ENCODE measurements at regions not wholly inside any gene's neighbourhood (a gene's known extent, or its start where the extent isn't known, plus 50 kb on each side); places are given as distances from the start of the nearest gene placed in this dataset.

GRCh38 chr2:208657468-208657867 is 250.9 kb downstream of the PTH2R start:
- POLR2A ChIA-PET (ENCODE audit: unreplicated experiment): no interaction called here
- no peaks in the 10 kb centered on the region for H3K27me3 ChIP-seq (ENCODE audit: insufficient read depth, low read depth)
- no peaks in the 10 kb centered on the region for H3K9me3 ChIP-seq (ENCODE audit: insufficient read depth, low read depth)
- no peak overlapping the region for H3K27ac ChIP-seq
- H3K9me2 ChIP-seq (ENCODE audit: insufficient read depth): no peaks in the 10 kb centered on the region; the same call in 1 of the 2 replicates
- no peaks in the 10 kb centered on the region for H4K20me1 ChIP-seq (ENCODE audit: insufficient read depth)
- no peaks in the 10 kb centered on the region for H3K79me2 ChIP-seq (ENCODE audit: low read depth)
- no peak overlapping the region for H2AFZ ChIP-seq
- no peak for DNase-seq
- no peak overlapping the region for H3K4me2 ChIP-seq
- CTCF ChIA-PET: no interaction called here
- H3F3A ChIP-seq (ENCODE audit: insufficient read depth, low read depth): no peaks in the 10 kb centered on the region
- intact Hi-C loops (cut with micrococcal nuclease; ENCODE audit: unreplicated experiment): no loop called here
- H3K4me3 ChIP-seq: no peak overlapping the region
- TF ChIP-seq EZH2 (IDR thresholded peaks at IDR 0.05; ENCODE audit: low read depth): no peak
- TF ChIP-seq, protein P1, sequence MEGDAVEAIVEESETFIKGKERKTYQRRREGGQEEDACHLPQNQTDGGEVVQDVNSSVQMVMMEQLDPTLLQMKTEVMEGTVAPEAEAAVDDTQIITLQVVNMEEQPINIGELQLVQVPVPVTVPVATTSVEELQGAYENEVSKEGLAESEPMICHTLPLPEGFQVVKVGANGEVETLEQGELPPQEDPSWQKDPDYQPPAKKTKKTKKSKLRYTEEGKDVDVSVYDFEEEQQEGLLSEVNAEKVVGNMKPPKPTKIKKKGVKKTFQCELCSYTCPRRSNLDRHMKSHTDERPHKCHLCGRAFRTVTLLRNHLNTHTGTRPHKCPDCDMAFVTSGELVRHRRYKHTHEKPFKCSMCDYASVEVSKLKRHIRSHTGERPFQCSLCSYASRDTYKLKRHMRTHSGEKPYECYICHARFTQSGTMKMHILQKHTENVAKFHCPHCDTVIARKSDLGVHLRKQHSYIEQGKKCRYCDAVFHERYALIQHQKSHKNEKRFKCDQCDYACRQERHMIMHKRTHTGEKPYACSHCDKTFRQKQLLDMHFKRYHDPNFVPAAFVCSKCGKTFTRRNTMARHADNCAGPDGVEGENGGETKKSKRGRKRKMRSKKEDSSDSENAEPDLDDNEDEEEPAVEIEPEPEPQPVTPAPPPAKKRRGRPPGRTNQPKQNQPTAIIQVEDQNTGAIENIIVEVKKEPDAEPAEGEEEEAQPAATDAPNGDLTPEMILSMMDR (conservative IDR thresholded peaks at IDR 0.05): no peak
- H3K4me1 ChIP-seq (replicated peaks; ENCODE audit: insufficient read depth): no peaks in the 10 kb centered on the region
- no TSS peak for BruUV-seq (replicated peaks)
- no peaks in the 10 kb centered on the region for H3K36me3 ChIP-seq (ENCODE audit: low read depth)

DNA sequence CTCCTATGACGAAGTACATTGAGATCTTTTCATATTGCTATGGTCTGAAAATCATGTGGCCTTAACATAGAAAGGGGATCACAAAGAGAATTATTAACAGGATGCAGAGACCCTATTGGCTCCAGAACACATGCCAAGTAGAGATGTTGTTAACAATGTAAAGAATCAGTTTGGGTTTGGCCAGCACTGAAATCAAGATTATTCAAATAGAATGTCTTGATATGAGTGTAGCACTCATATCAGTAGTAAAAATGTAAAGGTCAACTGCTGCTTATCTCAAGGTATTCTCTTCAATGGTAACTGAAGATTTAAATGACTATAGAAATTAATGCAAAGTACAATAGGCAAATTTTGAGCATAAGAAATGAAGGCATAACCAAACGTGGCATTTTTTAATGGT is 262.8 kb downstream of the PTH2R start:
- Histone ChIP-seq H3K4me2 (no peak overlapping the region), H3F3A (ENCODE audit: insufficient read depth, low read depth) (no peaks in the 10 kb centered on the region), H4K20me1 (ENCODE audit: insufficient read depth) (no peaks in the 10 kb centered on the region), H3K4me1 (replicated peaks; ENCODE audit: insufficient read depth) (no peaks in the 10 kb centered on the region), H3K4me3 (no peak overlapping the region), H3K79me2 (ENCODE audit: low read depth) (no peaks in the 10 kb centered on the region), H2AFZ (no peak overlapping the region), H3K9me3 (ENCODE audit: insufficient read depth, low read depth) (no peaks in the 10 kb centered on the region), H3K36me3 (ENCODE audit: low read depth) (no peaks in the 10 kb centered on the region), H3K9me2 (ENCODE audit: insufficient read depth) (no peaks in the 10 kb centered on the region), H3K27ac (no peak overlapping the region), H3K27me3 (ENCODE audit: insufficient read depth, low read depth) (no peaks in the 10 kb centered on the region)
- no TSS peak for BruUV-seq (replicated peaks)
- TF ChIP-seq, protein P1 (conservative IDR thresholded peaks at IDR 0.05): no peak
- no peak for TF ChIP-seq EZH2 (IDR thresholded peaks at IDR 0.05; ENCODE audit: low read depth)
- ChIA-PET CTCF (no interaction called here), POLR2A (ENCODE audit: unreplicated experiment) (no interaction called here)
- no peak for DNase-seq
- intact Hi-C loops (cut with micrococcal nuclease; ENCODE audit: unreplicated experiment): no loop called here

DNA sequence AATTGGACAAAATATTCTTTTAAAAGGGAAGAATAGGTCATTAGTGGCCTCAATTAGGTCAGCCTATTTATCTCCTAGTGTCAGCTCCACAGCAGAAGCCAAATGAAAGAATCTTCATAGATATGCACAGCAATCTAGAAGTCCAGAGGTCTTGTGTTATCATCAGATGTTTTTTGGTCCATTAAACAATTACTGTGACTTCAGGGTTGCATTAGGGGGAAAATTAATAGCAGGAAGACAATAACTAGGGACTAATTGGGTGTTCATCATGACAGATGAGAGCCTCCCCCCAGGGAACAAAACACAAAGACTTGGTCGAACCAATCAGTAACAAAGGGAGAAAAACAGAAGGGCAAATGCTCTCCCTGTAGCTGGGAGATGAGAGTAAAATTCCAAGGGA is 264.7 kb downstream of the PTH2R start:
- no peak overlapping the region for H2AFZ ChIP-seq
- no peaks in the 10 kb centered on the region for H3K9me2 ChIP-seq (ENCODE audit: insufficient read depth)
- POLR2A ChIA-PET (ENCODE audit: unreplicated experiment): no interaction called here
- no peaks in the 10 kb centered on the region for H3K27me3 ChIP-seq (ENCODE audit: insufficient read depth, low read depth)
- no peak for DNase-seq
- no peaks in the 10 kb centered on the region for H3K79me2 ChIP-seq (ENCODE audit: low read depth)
- CTCF ChIA-PET: no interaction called here
- no peaks in the 10 kb centered on the region for H3K36me3 ChIP-seq (ENCODE audit: low read depth)
- H3F3A ChIP-seq (ENCODE audit: insufficient read depth, low read depth): no peaks in the 10 kb centered on the region
- no peaks in the 10 kb centered on the region for H3K4me1 ChIP-seq (replicated peaks; ENCODE audit: insufficient read depth)
- no peaks in the 10 kb centered on the region for H3K9me3 ChIP-seq (ENCODE audit: insufficient read depth, low read depth)
- H3K27ac ChIP-seq: no peak overlapping the region
- no peak overlapping the region for H3K4me2 ChIP-seq
- TF ChIP-seq EZH2 (IDR thresholded peaks at IDR 0.05; ENCODE audit: low read depth): no peak
- TF ChIP-seq, protein P1 (conservative IDR thresholded peaks at IDR 0.05): no peak
- intact Hi-C loops (cut with micrococcal nuclease; ENCODE audit: unreplicated experiment): no loop called here
- BruUV-seq (replicated peaks): no TSS peak
- H4K20me1 ChIP-seq (ENCODE audit: insufficient read depth): no peaks in the 10 kb centered on the region
- no peak overlapping the region for H3K4me3 ChIP-seq
